K562 (cell line): ENCODE measurements at regions not wholly inside any gene's neighbourhood (a gene's known extent, or its start where the extent isn't known, plus 50 kb on each side); places are given as distances from the start of the nearest gene placed in this dataset.

Experiments used
- ARID1B ChIP-seq: fragments of 450-650 bp; IDR thresholded peaks from 2 replicates; pipeline ENCODE4 v1.6.1; 2016; ENCODE audit warnings: antibody characterized with exemption, mild to moderate bottlenecking, inconsistent platforms
- CBX2 ChIP-seq: fragments of 200-600 bp; sonication (generic); IDR thresholded peaks from one replicate; pipeline ENCODE4 v1.6.1; 2012; ENCODE audit warnings: mild to moderate bottlenecking, low read length, inconsistent platforms; ENCODE audit not compliant: insufficient read depth, poor library complexity, severe bottlenecking
- CEBPB ChIP-seq: fragments of 450-650 bp; IDR thresholded peaks from 2 replicates; pipeline ENCODE4 v1.6.1; 2016; ENCODE audit warnings: missing genetic modification characterization, missing compliant biosample characterization
- CXXC5 ChIP-seq: fragments of 250-450 bp; sonication (Bioruptor Pico); IDR thresholded peaks from 2 replicates; pipeline ENCODE4 v1.8.0; 2022; ENCODE audit warnings: inconsistent platforms, mild to moderate bottlenecking, moderate library complexity
- DMBX1 ChIP-seq: fragments of 250-450 bp; sonication (Bioruptor Pico); IDR thresholded peaks from 2 replicates; pipeline ENCODE4 v1.8.0; 2022; ENCODE audit warnings: inconsistent platforms, mild to moderate bottlenecking, moderate library complexity, borderline replicate concordance
- ELF4 ChIP-seq: fragments of 450-650 bp; formaldehyde crosslinking; IDR thresholded peaks from 2 replicates; pipeline ENCODE4 v1.4.0; 2022; ENCODE audit warnings: missing genetic modification characterization
- HEY1 ChIP-seq: fragments of 250-450 bp; sonication (Bioruptor Pico); IDR thresholded peaks from 2 replicates; pipeline ENCODE4 v1.5.0; 2020; ENCODE audit warnings: mild to moderate bottlenecking, moderate library complexity, borderline replicate concordance
- HOXB6 ChIP-seq: fragments of 250-450 bp; sonication (Bioruptor Pico); IDR thresholded peaks from 2 replicates; pipeline ENCODE4 v1.5.1; 2022; ENCODE audit warnings: mild to moderate bottlenecking, borderline replicate concordance
- MCM5 ChIP-seq: fragments of 450-650 bp; IDR thresholded peaks from 2 replicates; pipeline ENCODE4 v1.6.1; 2016; ENCODE audit warnings: low read depth
- MITF ChIP-seq: IDR thresholded peaks from 2 replicates; pipeline ENCODE4 v1.6.1; 2014; ENCODE audit warnings: antibody characterized with exemption
- OTX1 ChIP-seq: fragments of 450-650 bp; formaldehyde crosslinking; IDR thresholded peaks from 2 replicates; pipeline ENCODE4 v1.4.0; 2022; ENCODE audit warnings: mild to moderate bottlenecking
- SETDB1 ChIP-seq: IDR thresholded peaks from one replicate; pipeline ENCODE4 v1.6.1; 2012; ENCODE audit warnings: low read length, control low read depth, inconsistent platforms
- SMARCC2 ChIP-seq: fragments of 450-650 bp; IDR thresholded peaks from 2 replicates; pipeline ENCODE4 v1.6.1; 2017; ENCODE audit warnings: antibody characterized with exemption, moderate library complexity, mild to moderate bottlenecking, low read depth
- ZBTB11 ChIP-seq, 3 experiments: fragments of 200-800 bp in 1 of 3; fragments of 250-450 bp in 1 of 3; fragments of 450-650 bp in 1 of 3; sonication (Bioruptor Pico) in 1 of 3; sonication (Bioruptor generic) in 1 of 3; formaldehyde crosslinking in 1 of 3; IDR thresholded peaks; 2 replicates each; pipeline versions ENCODE4 v1.6.1 to v1.8.0; 2016 to 2022; ENCODE audit warnings: mild to moderate bottlenecking in 2 of 3, missing genetic modification characterization in 2 of 3, missing compliant biosample characterization in 1 of 3, moderate library complexity in 1 of 3
- ZEB2 ChIP-seq: fragments of 450-650 bp; IDR thresholded peaks from 2 replicates; pipeline ENCODE4 v1.6.1; 2016
- ZNF174 ChIP-seq: fragments of 250-450 bp; sonication (Bioruptor Pico); IDR thresholded peaks from 2 replicates; pipeline ENCODE4 v1.4.0; 2020; ENCODE audit warnings: mild to moderate bottlenecking
- ZNF239 ChIP-seq: fragments of 250-450 bp; sonication (Bioruptor Pico); IDR thresholded peaks from 2 replicates; pipeline ENCODE4 v1.4.0; 2020; ENCODE audit warnings: mild to moderate bottlenecking
- ZNF280B ChIP-seq: fragments of 250-450 bp; sonication (Bioruptor Pico); IDR thresholded peaks from 2 replicates; pipeline ENCODE4 v1.5.1; 2021; ENCODE audit warnings: mild to moderate bottlenecking
- ZNF445 ChIP-seq: fragments of 250-450 bp; sonication (Bioruptor Pico); IDR thresholded peaks from 2 replicates; pipeline ENCODE4 v1.4.0; 2020; ENCODE audit warnings: low read depth, mild to moderate bottlenecking, moderate library complexity
- ZNF644 ChIP-seq: fragments of 200-800 bp; sonication (Bioruptor generic); IDR thresholded peaks from 2 replicates; pipeline ENCODE4 v1.6.1; 2016; ENCODE audit warnings: low read depth, missing genetic modification characterization, missing compliant biosample characterization
- TF ChIP-seq, protein P1 (sequence below), 2 experiments: IDR thresholded peaks in 1 of 2; conservative IDR thresholded peaks in 1 of 2; 2 replicates each; pipeline ENCODE4 v1.6.1; 2016; ENCODE audit warnings: low read depth in 2 of 2, mild to moderate bottlenecking in 1 of 2, missing compliant biosample characterization in 1 of 2, missing genetic modification characterization in 1 of 2, moderate library complexity in 1 of 2

DNA sequence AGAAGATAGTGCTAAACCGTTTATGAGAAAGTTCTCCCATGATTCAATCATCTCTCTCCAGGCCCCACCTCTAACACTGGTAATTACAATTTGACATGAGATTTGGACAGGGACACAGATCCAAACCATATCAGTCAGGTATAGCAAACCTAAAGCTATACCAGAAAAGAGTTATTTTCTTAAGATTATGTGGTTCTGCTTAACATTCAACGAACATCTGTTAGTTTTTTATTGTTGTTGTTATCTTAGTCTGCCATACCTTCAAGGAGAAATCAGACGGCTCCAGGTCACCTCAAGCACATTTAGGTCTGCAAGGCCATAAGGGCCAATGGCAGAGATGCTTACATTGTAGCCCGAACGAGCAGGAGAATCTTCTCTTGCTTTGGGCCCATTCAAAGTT is 89.5 kb upstream of the ETV3 start (continued):
- TF ChIP-seq ZNF239: no peak
- no peak for TF ChIP-seq OTX1 (CRISPR knock-in tag)
- TF ChIP-seq MCM5: no peak
- TF ChIP-seq SMARCC2: no peak
- TF ChIP-seq, protein P1, sequence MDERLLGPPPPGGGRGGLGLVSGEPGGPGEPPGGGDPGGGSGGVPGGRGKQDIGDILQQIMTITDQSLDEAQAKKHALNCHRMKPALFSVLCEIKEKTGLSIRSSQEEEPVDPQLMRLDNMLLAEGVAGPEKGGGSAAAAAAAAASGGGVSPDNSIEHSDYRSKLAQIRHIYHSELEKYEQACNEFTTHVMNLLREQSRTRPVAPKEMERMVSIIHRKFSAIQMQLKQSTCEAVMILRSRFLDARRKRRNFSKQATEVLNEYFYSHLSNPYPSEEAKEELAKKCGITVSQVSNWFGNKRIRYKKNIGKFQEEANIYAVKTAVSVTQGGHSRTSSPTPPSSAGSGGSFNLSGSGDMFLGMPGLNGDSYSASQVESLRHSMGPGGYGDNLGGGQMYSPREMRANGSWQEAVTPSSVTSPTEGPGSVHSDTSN (CRISPR knock-in tag; IDR thresholded peaks at IDR 0.05; ENCODE audit: low read depth): no peak
- TF ChIP-seq, protein P1 (tag; conservative IDR thresholded peaks at IDR 0.05; ENCODE audit: low read depth): peak; percentile 48
- peak; percentile 79; the same call in 1 of the 2 replicates for TF ChIP-seq ZEB2
- TF ChIP-seq DMBX1 (CRISPR knock-in tag): no peak
- no peak for TF ChIP-seq SETDB1
- no peak for TF ChIP-seq CEBPB
- 0 out of 6 replicates have a peak, but pooled peaks of 1 of the 3 experiments have one; percentile 45 for TF ChIP-seq ZBTB11 (CRISPR knock-in tag; IDR thresholded peaks at IDR 0.05)
- TF ChIP-seq HEY1 (CRISPR knock-in tag): no peak
- no peak for TF ChIP-seq CBX2
- no peak for TF ChIP-seq ZNF445 (CRISPR knock-in tag)
- TF ChIP-seq MITF: no peak
- peak; percentile 92 for TF ChIP-seq ARID1B
- TF ChIP-seq ZNF174 (CRISPR knock-in tag): no peak
- TF ChIP-seq ELF4: no peak
- TF ChIP-seq ZNF280B (CRISPR knock-in tag): no peak
- TF ChIP-seq HOXB6 (CRISPR knock-in tag): no peak
- peak; percentile 45; the same call in 1 of the 2 replicates for TF ChIP-seq CXXC5 (CRISPR knock-in tag)
- TF ChIP-seq ZNF644: no peak
